GM11168 (cell line): ENCODE measurements at regions not wholly inside any gene's neighbourhood (a gene's known extent, or its start where the extent isn't known, plus 50 kb on each side); places are given as distances from the start of the nearest gene placed in this dataset.

Experiments
- in situ Hi-C: fragments of 300-500 bp; cut with MboI; formaldehyde crosslinking; loops from one replicate; pipeline ENCODE4 v1.12.0; 2022; ENCODE audit warnings: low sequenced_read_pairs; ENCODE audit not compliant: unreplicated experiment

- in situ Hi-C loops, result no loop called here
These were observed 98.9 kb upstream of the DPYD start for GRCh38 chr1:98019747-98020146.

GRCh38 chr1:98018074-98018473 lies 97.2 kb upstream of the DPYD start:
- in situ Hi-C loops, result no loop called here

GRCh38 chr1:98017184-98017583 lies 96.3 kb upstream of the DPYD start:
- in situ Hi-C loops, result no loop called here

GRCh38 chr1:98008373-98008772 lies 87.5 kb upstream of the DPYD start:
- in situ Hi-C loops, result no loop called here

- in situ Hi-C loops, result no loop called here
These were observed 84.6 kb upstream of the DPYD start for GRCh38 chr1:98005326-98006010.

- in situ Hi-C loops, result no loop called here
These were observed 82.6 kb upstream of the DPYD start for GRCh38 chr1:98003442-98003841.

- in situ Hi-C loops, result no loop called here
These were observed 81.5 kb upstream of the DPYD start for GRCh38 chr1:98002288-98002687.

- in situ Hi-C loops, result no loop called here
These were observed 80.9 kb upstream of the DPYD start for GRCh38 chr1:98001764-98002163.

- in situ Hi-C loops, result no loop called here
These were observed 78.5 kb upstream of the DPYD start for GRCh38 chr1:97999320-97999719.

GRCh38 chr1:97996880-97997279 lies 76.0 kb upstream of the DPYD start:
- in situ Hi-C loops, result no loop called here

GRCh38 chr1:97989094-97989680 lies 68.4 kb upstream of the DPYD start:
- in situ Hi-C loops, result no loop called here

- in situ Hi-C loops, result no loop called here
These were observed 65.5 kb upstream of the DPYD start for GRCh38 chr1:97986041-97987005.

GRCh38 chr1:97983126-97983525 lies 62.3 kb upstream of the DPYD start:
- in situ Hi-C loops, result no loop called here

- in situ Hi-C loops, result no loop called here
These were observed 59.7 kb upstream of the DPYD start for GRCh38 chr1:97980530-97980929.

GRCh38 chr1:97976801-97977200 lies 56.0 kb upstream of the DPYD start:
- in situ Hi-C loops, result no loop called here
